OCI-LY1 (cell line): ENCODE measurements at regions not wholly inside any gene's neighbourhood (a gene's known extent, or its start where the extent isn't known, plus 50 kb on each side); places are given as distances from the start of the nearest gene placed in this dataset.

Source experiments
- CTCF ChIP-seq: fragments of 200-600 bp; sonication (generic), shearing (Covaris generic); IDR thresholded peaks from 2 replicates; pipeline ENCODE4 v1.5.1; 2017; ENCODE audit warnings: mild to moderate bottlenecking, antibody characterized with exemption, low read length, moderate library complexity, mixed read lengths
- EZH2 ChIP-seq: fragments of 200-600 bp; sonication (generic), shearing (Covaris generic); IDR thresholded peaks from 2 replicates; pipeline ENCODE4 v1.8.0; 2017; ENCODE audit warnings: borderline replicate concordance, mixed run types, mild to moderate bottlenecking, antibody characterized with exemption, low read length, moderate library complexity, mixed read lengths

GRCh38 chr17:79473876-79474440 lies 136.9 kb downstream of the RBFOX3 start:
- TF ChIP-seq CTCF, result no peak
- no peak for TF ChIP-seq EZH2
